HG03064 (cell line): ENCODE measurements at regions not wholly inside any gene's neighbourhood (a gene's known extent, or its start where the extent isn't known, plus 50 kb on each side); places are given as distances from the start of the nearest gene placed in this dataset.

Experiments used
- ATAC-seq: cut with Tn5 transposase; IDR thresholded peaks from one replicate; pipeline ENCODE4 v1.9.1; 2021; ENCODE audit warnings: low read depth; ENCODE audit not compliant: unreplicated experiment

DNA sequence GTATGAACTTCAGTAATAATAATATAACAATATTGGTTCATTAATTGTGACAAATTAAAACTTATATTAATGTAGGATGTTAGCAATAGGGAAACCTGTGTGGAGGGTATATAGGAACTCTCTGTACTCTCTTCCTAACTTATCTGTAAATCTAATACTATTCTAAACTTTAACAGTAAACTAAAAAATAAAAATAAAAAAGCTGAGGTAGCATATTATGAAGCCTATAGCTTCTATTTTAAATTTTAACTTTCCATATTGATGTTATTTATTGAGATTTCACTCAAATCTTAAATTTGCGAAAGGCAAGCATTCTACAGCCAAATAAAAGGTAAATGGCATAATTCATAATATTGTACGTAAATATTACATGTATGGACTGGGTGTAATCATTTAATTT, 326.4 kb downstream of the MEI4 start:
- no peak for ATAC-seq

- ATAC-seq, result peak; percentile 80
Measured at GRCh38 chr6:77986380-77987034, 333.7 kb downstream of the MEI4 start.

- ATAC-seq, result peak; percentile 13
Measured at GRCh38 chr6:77987035-77987384, 334.2 kb downstream of the MEI4 start.

- no peak for ATAC-seq
Measured at GRCh38 chr6:78010130-78010529, 357.3 kb downstream of the MEI4 start.

DNA sequence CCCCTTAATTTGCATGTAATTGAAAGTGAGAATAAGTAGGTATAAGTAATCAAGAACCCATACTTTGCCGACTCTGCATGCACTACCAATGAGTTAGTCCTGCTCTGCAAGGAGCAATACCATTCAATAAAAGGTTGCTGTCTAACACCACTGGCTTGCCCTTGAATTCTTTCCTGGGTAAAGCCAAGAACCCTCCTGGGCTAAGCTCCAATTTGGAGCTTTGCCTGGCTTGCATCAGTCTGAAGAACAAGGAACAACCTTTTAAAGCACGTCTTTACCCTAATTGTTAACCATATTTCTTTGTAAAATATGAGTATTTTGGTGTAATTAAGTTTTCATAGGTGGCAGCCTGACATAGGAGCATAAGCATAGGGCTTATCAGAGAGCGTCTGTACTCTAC, 367.7 kb downstream of the MEI4 start:
- no peak for ATAC-seq

- no peak for ATAC-seq
Measured at GRCh38 chr6:78025502-78025901, 372.7 kb downstream of the MEI4 start.

DNA sequence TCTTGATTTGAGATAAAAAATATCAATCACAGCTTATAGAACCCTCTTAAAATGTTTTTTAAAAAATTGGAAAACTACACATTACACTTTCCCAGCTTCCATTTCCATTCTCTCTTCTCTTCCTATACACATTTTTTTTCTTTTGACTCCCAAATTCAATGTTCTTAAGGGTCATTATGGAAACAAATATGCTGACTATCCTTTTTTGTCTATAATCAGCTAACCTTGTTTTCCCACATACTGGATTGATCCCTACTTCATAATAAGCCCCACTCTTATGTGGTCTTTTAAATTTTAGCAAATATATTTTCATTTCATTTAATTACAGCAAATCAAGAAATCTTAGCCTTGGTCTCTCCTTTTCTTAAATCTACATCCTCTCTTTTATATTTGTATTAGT, 378.4 kb downstream of the MEI4 start:
- ATAC-seq, result no peak

DNA sequence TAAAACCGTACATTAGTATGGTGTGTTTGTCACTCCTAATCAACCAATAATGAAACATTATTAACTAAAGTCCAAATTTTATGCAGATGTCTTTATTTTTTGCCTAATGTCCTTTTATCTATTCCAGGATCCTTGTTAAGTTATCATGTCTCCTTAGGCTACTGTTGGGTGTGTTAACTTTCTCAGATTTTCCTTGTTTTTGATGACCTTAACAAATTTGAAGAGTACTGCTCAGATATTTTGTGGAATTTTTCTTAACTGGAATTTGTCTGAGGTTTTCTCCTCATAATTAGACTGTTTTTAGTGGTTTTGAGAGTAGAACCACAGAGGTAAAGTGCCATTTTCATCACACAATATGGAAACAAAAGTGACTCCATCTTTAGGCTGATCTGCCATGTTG, 406.3 kb downstream of the MEI4 start:
- no peak for ATAC-seq

DNA sequence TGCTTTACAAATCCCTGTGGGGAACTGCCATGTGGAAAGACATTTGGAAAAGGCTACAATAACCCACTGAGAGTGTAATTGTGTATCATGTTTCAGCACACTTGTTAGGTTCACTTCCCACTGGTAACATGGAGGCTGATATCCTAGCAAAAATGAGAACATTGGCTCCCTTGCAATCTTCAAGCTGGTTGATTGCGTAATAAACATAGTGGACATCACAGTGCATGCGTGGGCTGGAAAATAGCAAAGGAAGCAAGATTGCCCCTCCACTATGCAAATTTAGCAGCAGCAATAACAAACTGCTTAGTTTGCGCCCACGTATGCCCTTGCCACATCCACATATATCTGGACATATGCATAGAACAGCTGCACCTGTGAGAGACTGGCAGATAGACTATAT, 410.2 kb downstream of the MEI4 start:
- ATAC-seq, result no peak

- ATAC-seq, result no peak
Measured at GRCh38 chr6:78076371-78076770, 423.5 kb downstream of the MEI4 start.

GRCh38 chr6:78089531-78089930, 436.7 kb downstream of the MEI4 start:
- ATAC-seq, result no peak

GRCh38 chr6:78093906-78094305, 441.1 kb downstream of the MEI4 start:
- no peak for ATAC-seq

- no peak for ATAC-seq
Measured at GRCh38 chr6:78101387-78101786, 448.5 kb downstream of the MEI4 start.

DNA sequence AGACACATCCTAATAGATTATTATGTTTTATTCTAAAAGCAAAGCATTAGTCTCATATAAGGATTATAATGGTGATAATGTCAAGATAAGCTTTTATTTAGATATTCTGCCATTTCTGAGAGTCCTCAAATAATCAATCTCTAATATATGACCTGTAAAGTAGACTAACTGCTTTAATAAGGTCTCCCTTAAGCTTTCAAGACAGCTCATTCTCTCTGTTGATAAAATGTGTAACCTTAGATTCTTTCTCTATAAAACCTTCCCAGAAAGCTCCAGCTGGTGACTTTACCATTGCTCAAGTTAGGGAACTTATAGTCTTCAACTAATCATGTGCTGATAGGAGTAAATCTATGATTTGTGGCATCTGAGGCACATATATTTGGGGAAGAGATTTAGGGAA, 457.8 kb downstream of the MEI4 start:
- ATAC-seq, result no peak

- no peak for ATAC-seq
Measured at GRCh38 chr6:78117966-78118365, 465.1 kb downstream of the MEI4 start.

GRCh38 chr6:78131521-78131920, 478.7 kb downstream of the MEI4 start:
- ATAC-seq, result no peak

DNA sequence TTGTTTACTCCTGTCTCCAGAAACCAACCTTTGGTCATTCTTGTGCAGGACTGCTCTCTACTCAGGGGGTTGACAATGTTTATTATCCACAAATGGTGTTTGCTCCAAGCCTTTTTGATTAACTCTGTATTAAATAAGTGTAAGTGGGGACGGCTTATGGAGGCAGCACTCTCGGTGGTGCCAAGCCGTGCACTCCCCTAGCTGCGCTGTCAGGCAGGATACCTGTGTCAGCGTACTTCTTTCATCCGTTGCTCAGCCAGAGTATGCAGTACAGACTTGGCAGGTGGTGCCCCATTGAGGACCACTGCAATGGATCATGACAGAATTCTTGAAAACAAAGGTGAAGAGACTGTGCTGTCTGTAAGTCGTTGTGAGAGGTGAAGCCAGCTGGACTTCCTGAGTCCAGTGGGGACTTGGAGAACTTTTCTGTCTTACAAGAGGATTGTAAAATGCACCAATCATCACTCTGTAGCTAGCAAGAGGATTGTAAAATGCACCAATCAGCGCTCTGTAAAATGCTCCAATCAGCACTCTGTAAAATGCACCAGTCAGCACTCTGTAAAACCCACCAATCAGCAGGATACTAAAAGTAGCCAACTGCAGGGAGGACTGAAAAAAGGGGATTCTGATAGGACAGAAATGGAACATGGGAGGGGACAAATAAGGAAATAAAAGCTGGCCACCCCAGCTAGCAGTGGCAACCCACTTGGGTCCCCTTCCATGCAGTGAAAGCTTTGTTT, 480.0 kb downstream of the MEI4 start:
- no peak for ATAC-seq

GRCh38 chr6:78150425-78150824, 497.6 kb downstream of the MEI4 start:
- no peak for ATAC-seq

GRCh38 chr6:78153976-78154375, 501.1 kb downstream of the MEI4 start:
- no peak for ATAC-seq

DNA sequence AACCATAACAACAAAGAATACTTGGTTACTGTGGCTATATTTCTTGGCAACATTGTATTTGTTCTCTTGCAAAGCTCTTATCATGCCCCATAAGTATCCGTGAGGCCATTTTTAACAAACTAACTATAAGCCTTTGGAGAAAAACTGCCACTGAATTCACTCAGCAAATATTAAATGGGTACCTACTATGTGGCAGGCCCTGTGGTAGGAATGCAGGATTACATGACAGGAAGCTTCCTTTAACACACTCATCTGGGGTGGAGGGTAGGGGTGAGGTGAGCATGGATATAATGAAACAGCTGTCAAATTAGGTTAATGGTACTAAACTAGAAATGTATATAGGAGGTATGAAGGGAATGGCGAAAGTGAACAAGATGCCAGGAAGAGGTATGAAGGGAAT, 504.8 kb downstream of the MEI4 start:
- no peak for ATAC-seq

- no peak for ATAC-seq
Measured at GRCh38 chr6:78188891-78189290, 536.1 kb downstream of the MEI4 start.

GRCh38 chr6:78192057-78192456, 539.2 kb downstream of the MEI4 start:
- no peak for ATAC-seq
